GM19463 (cell line): ENCODE measurements at regions not wholly inside any gene's neighbourhood (a gene's known extent, or its start where the extent isn't known, plus 50 kb on each side); places are given as distances from the start of the nearest gene placed in this dataset.
"Not testable (repeated sequence)": the region's sequence is repeated elsewhere in the genome, so short reads cannot be mapped to it uniquely, and the experiment has no call there.

Experiments
- ATAC-seq: cut with Tn5 transposase; IDR thresholded peaks from one replicate; pipeline ENCODE4 v1.9.1; 2021; ENCODE audit warnings: mild to moderate bottlenecking, moderate library complexity; ENCODE audit not compliant: unreplicated experiment

DNA sequence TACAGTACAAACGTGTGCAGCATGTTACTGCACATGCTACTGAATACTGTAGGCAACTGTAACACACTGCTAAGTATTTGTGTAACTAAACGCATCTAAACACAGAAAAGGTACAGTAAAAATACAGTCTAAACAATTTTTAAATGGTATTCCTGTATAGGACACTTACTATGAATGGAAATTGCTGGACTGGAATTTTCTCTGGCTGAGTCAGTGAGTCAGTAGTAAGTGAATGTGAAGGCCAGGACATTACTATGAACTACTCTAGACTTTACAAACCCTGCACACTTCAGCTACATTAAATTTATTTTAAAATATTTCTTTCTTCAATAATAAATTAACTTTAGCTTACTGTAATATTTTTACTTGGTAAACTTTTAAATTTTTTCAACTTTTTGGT is 225.0 kb upstream of the TENT5A start:
- no peak for ATAC-seq

DNA sequence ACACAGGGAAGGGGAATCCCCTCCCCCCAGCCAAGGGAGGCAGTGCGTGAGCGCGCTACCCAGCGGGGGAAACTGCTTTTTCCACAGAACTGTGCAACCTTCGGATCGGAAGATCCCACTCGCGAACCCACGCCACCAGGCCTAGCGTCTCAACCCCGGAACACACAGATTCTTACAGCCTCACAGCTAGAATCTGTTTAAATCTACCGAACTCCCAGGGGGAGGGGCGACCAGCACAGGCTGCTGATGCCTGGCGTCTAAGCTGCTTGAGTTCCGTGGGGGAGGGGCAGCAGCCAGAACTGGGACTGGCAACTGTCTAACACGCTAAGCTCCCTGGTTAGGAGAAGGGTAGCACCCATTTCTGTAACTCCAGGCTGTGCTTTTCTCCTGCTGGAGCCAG is 217.3 kb upstream of the TENT5A start:
- no peak for ATAC-seq

DNA sequence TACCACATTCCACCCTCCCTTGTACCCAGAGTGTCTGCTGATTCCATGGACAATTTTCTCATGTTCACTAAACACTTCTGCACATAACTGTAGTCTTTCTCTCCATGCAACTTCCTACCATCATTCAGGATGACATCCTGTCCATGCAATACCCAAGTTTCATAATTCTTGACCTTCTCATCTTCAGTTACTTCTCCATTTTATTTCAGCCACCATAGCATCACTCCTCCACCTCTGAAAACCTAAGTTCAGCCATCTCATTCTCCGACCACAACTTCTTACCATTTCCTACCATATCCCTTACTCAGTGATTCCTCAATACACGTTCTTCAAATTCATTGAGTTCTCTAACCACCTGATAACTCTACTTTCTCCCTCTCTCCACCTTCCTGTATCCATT is 216.5 kb upstream of the TENT5A start:
- no peak for ATAC-seq

DNA sequence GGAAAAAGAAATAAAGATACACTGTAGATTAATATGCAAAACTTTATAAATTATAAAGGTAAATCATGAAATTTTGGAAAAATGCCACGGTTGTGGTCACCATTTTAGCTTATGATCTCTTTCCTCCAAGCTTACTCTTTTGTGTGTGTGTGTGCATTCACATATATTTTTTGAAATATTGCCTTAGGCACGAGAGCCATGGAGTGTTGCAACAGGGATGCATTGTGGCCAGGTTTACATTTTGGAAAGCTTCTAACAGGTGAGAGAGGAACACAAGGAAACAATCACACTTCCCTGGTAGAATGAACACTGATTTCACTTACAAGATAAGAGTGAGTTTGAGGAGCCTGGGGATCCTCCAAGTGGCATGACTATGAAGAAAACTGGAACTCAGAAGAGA is 214.5 kb upstream of the TENT5A start:
- ATAC-seq: no peak

DNA sequence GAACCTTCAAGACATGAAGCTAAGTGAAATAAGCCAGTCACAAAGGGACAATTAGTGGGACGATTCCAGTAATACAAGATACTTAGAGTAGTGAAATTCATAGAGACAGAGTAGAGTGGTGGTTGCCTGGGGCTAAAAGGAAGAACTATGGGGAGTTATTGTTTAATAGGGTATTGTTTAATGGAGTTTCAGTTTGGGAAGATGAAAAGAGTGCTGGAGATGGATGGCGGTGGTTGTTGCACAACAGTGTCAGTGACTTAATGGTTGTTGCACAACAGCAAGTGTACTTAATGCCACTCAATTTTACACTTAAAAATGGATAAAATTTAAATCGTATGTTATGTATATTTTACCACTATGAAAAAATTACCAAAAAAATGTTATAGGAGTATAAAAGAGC is 209.7 kb upstream of the TENT5A start:
- no peak for ATAC-seq

DNA sequence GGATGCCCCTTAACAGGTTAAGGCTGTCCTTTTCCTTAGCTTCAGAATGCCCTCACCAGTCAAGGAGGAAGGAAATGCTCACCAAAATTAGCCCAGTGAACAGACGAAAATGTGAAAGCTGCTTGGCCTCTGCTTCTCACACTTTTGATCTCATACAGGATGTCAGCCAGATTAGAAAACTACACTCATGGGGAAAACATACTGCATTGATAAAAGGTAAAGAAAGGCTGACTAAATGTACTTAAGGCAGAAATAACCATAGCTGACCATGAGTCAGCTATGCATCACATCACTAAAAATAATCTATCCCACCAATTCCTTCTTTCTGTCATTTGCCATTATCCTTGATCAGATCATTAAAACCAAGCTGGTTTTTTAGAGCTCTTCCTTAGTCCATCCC is 198.4 kb upstream of the TENT5A start:
- peak; percentile 80 for ATAC-seq

DNA sequence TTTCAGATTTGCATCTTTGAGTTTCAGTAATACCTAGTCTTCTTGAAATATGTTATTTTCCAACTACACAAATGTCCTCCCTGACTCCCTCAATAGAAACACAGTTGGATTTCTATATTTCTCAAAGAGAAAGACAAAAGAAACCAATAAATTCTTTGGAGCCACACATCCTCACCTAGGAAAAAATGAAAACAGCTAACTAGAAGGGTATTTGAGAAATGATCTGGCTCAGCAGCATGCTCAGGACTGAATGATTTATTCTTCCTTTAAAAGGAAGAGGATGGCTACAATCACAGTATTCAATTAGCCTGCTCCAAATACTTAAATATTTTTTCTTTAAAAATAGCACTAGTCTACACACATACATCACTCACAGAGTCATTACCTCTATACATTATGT is 196.4 kb upstream of the TENT5A start:
- ATAC-seq: no peak

DNA sequence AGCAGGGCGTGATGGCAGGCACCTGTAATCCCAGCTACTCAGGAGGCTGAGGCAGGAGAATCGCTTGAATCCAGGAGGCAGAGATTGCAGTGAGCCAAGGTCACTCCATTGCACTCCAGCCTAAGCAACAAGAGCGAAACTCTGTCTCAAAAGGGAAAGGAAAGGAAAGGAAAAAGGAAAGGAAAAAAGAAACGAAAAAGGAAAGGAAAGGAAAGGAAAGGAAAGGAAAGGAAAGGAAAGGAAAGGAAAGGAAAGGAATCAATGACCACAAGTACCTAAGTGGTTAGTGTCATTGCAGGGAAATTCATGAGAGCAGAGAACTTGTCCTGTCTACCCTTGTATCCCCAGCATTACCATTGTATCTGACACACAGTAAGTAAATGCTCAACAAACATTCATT is 195.7 kb upstream of the TENT5A start:
- not testable (repeated sequence) for ATAC-seq

DNA sequence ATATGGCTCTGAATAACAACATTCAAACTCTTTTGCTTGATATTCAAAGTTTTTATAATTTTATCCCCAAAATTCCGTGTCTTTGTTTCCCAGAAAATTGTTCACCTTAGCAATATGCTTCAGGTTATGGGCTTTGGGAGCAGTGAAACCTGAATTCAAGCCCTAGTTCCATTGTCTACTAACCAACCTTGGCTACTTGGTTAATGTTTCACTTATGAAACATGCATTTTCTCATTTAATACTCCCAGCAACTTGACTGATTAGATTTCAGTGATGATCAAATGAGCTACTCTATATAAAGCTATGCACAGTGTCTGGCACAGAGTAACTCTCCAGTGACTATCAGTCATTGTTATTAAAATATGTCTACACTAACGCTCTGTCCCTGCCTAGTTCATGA is 192.2 kb upstream of the TENT5A start:
- ATAC-seq: no peak

DNA sequence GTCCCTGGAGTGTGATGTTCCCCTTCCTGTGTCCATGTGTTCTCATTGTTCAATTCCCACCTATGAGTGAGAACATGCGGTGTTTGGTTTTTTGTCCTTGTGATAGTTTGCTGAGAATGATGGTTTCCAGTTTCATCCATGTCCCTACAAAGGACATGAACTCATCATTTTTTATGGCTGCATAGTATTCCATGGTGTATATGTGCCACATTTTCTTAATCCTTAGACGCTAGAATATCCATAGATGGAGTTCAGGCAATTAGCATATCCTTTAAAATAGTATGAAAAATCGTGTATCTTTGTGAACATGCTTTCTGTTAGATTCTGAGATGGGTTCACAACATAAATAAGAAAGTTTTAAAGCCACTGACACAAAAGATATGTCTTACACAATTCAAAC is 190.4 kb upstream of the TENT5A start:
- ATAC-seq: not testable (repeated sequence)

DNA sequence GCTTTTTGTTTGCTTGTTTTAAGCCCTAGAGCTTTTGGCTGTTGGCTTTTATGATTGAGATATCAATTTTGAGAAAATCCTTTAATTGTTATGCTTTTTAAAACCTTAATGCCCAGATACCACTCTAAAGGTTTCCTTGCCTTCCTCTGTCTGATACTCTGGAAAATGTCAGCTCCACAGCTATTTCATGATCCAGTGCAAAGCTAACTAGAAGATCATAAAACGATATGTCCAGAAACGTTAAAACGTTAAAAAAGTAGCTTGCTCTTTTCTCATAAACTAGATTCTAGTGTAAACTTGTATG is 189.5 kb upstream of the TENT5A start:
- ATAC-seq: no peak

DNA sequence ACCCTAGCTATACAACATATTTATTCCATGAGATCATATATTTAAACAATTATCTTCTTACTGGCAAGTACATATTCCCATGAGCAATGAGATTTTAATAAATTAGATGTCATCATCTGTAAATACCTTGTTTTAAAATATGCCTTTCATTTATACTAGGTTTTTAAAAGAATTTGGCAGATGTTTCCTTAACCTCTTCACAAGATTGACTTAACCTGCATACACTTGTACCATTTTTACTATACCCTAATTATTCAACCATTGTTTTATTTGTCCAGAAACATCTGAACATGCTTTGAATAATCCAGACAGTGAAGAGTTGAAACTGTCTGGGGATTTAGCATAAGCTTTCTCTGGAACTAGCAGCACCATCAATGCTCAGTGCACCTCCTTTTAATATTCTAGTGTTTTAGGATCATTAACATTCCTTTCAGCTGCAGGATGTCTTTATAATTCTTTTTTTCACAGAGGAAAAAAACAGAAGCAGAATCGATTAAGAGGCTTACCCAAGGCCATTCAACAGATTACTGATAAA is 188.0 kb upstream of the TENT5A start:
- ATAC-seq: no peak

DNA sequence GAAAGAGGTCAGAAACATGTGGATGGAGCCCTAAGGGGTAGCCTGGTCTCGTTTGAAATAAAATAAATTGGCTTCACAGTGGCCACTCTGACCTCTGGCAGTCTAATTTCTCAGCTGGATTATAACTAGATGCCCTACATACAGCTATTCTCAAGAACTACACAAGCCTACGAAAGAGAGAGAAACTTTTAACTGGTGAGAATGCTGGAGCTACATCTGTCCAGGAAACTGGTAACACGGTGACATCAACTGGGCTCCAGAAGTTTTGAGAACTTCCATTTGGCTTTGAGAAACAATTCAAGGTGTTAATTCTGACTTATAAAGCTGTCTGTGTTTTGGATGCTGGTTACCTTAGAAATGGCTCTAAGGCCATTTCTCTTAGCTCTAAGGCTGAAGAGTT is 187.3 kb upstream of the TENT5A start:
- no peak for ATAC-seq

DNA sequence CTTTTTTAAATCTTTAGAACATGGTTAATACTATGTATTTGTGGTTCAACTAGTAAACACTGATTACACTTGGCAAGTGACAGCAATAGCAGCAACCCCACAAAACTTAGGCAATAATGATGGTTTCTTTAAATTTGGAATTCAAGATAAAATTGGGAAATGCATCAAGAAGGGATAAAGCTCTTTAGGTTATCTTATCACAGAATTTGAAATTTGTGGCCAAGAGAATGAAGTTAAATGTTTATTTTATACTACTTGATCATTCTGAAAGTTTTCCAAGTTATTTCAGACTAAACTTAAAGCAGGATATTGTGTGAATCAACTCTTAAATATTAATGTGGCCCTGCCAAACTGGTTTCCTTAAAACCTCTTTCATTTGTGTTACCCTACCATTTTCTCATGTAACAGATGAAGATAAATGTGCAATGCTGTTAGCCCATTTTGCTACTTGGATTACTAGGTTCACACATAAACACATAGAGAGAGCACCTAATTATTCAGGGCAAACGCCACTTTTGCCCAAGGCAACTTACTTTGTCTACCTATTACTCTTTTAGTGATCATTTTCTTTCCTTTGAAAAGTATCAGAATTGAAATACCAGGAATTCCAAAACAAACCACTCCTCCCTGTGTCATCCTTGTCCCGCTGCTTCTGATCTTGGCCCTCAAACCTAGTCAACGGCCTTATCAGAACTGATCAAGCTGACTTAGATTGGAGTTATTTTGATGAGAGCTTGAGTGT is 186.7 kb upstream of the TENT5A start:
- no peak for ATAC-seq

DNA sequence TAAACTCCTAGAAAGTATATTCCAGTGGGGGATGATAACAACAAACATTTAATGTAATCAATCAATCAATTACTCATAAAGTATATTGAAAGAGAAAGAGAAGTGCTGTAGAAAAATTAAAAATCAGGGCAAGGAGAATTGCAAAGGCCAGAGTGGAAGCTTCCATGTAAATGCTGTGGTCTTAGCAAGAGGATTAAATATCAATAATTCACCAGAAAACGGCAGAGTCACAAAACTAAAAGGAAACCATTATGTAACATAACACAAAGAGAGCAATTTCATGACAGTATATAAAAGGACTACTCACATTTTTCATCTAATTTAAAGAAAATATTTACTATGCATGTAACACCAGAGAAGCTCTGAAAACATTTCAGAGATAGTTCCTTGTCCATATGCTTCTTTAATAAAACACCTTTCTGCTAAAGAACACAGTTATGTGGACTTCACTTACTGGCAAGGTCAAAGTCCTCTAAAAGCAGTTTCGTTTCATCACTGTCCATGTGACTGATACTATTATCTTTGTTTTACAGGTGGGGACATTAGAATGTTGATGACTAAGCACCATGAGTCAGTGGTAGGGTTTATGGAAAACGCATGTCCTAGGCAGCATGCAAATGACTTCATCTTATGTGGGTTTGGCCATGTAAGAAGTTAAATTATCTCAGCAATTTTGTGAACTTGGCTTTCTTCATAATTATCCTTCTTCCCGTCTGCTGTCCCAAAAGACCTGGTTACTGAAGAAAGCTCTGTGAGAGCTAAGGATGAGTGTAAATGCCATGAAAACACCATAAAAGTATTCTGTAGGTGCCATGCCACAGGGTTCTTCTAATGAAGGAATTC is 185.8 kb upstream of the TENT5A start:
- peak; percentile 93 for ATAC-seq

DNA sequence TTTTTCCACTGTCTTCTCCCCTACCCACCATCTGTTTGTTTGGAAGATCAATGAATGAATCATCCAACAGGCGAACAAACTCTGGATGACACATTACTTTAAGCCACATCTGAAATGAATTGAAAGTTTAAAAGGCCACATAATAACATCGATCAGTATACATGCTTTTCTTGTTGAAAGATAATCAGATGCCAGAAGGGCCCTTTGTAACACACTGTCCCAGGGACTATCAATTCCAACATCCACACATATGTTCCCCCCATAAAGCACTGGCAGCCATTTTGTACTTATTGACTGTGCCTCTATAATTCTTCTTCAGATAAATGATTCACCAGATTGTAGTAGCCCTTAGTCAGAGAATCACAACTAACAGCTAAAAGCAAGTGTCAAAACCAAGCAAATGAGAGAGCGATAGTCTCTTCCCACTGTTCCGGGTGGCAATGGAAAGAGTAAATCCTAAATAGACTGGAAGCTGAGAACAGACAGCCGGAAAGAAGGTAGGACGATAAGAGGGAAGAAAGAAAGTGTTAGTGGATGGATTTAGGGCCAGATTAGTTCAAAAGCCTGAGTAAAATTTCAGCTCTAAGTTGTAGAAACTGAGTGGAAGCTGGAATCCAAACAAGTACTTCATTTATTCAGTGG is 184.9 kb upstream of the TENT5A start:
- no peak for ATAC-seq

DNA sequence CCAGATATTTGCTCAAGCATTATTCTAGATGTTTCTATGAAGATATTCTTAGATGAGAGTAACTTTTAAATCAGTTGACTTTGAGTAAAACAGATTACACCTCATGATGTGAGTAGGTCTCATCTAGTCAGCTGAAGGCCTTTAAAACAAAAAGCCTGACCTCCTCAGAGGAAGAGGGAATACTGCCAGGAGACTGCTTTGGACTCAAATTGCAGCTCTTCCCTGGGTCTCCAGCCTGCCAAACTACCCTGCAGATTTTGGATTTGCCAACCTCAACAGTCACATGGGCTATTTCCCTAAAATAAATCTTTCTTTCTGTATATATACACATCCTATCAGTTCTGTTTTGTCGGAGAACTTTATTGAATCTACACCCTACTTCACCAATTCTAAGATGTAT is 182.5 kb upstream of the TENT5A start:
- no peak for ATAC-seq

DNA sequence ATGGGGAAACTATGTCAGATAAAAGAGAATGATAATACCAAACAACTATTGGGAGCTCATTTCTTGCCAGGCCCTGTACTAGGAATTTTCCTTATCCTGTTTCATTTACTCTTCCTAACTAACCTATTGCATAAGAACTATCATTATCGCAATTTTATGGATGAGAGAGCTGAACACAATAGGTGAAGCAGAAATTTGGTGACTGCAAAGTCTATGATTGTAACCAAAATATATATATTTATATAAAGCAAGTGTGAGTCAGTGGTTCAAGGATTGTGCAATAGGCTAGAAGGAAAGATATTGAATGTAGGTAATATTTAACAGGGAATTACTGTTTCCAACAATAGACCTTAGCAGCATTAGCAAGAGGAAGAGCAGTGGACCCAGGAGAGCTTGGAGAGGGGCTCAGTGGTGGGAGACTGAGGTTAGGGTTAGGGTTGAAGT is 181.1 kb upstream of the TENT5A start:
- no peak for ATAC-seq

DNA sequence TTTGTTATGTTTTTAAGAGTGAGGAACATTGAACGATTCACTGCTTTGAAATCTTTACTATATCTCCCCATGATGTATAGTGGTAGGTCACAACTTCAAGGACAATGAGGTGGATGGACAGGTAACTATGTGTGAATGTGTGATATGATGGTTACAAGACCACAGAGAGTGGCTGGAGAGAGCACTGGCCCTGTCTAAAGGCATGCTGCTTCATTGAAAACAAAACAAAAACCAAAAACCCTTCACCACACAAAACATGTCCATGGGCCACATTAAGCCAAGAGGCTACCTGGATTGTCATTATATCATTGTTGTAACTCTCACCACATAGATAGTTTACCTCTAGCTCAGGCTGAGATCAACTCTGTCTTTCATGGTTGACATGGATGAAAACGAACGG is 180.6 kb upstream of the TENT5A start:
- ATAC-seq: no peak

DNA sequence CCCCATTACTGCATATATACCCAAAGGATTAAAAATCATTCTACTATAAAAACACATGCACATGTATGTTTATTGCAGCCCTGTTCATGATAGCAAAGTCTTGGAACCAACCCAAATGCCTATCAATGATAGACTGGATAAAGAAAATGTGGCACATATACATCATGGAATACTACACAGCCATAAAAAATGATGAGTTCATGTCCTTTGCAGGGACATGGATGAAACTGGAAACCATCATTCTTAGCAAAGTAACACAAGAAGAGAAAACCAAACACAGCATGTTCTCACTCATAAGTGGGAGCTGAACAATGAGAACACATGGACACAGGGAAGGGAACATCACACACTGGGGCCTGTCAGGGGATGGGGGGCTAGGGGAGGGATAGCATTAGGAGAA is 180.0 kb upstream of the TENT5A start:
- ATAC-seq: not testable (repeated sequence)

DNA sequence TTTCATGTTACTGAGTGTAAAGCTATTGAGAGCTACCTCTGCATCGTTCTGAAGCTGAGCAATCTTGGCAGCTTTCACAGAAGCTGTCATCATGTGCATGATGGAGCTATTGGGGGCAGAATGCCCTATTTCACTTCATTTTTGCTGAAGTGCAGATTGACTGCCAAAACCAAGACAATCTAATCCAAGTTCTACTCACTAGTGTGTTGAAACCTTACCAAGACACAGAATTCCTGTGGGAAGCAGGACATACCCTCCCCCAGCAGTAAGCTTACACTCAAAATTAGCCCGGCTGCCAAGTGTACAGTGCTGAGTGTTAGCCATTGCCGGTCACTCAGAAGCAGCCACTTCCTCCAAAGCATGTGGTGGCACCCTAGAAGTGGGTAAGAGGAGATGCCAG is 177.3 kb upstream of the TENT5A start:
- no peak for ATAC-seq

DNA sequence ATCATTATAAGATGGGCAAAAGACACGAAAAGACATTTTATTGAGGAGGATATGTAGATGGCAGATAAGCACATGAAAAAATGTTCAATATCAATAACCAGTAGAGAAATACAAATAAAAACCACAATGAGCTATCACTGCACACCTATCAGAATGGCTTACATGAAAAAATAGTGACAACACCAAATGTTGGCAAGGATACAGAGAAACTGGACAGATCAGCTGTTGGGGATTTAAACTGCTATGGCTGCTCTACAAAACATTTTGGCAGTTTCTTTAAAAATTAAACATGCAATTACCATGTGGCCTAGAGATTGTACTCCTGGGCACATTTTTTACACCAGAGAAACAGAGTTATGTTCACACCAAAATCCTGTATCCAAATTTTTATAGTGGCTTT is 172.7 kb upstream of the TENT5A start:
- ATAC-seq: no peak
